ENCODE measurements at regions not wholly inside any gene's neighbourhood (a gene's known extent, or its start where the extent isn't known, plus 50 kb on each side); places are given as distances from the start of the nearest gene placed in this dataset.

DNA sequence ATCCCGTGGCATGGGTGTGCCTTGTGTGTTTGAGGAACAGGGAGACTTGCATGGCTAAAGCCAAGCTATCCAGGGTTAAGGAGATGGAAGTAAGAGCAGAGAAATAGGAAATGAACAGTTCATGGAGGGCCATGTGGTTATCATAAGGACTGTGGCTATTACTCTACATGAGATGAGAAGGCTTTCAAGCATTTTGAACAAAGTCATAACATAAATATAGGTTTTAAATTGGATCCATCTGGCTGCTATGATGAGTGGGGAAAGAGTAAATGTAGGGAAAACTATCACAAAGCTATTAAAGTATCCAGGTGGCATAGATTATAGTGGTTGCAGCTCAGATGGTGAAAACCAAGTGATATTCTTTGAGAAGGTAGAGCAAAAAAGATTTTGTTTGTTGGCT, 184.1 kb downstream of the PCDH17 start:
- TF ChIP-seq, protein P1, sequence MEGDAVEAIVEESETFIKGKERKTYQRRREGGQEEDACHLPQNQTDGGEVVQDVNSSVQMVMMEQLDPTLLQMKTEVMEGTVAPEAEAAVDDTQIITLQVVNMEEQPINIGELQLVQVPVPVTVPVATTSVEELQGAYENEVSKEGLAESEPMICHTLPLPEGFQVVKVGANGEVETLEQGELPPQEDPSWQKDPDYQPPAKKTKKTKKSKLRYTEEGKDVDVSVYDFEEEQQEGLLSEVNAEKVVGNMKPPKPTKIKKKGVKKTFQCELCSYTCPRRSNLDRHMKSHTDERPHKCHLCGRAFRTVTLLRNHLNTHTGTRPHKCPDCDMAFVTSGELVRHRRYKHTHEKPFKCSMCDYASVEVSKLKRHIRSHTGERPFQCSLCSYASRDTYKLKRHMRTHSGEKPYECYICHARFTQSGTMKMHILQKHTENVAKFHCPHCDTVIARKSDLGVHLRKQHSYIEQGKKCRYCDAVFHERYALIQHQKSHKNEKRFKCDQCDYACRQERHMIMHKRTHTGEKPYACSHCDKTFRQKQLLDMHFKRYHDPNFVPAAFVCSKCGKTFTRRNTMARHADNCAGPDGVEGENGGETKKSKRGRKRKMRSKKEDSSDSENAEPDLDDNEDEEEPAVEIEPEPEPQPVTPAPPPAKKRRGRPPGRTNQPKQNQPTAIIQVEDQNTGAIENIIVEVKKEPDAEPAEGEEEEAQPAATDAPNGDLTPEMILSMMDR (IDR thresholded peaks at IDR 0.05; ENCODE audit: insufficient read depth, low read length): no peak
- no peak for TF ChIP-seq POLR2AphosphoS5 (IDR thresholded peaks at IDR 0.05; ENCODE audit: low read depth)
- TF ChIP-seq, protein P2, sequence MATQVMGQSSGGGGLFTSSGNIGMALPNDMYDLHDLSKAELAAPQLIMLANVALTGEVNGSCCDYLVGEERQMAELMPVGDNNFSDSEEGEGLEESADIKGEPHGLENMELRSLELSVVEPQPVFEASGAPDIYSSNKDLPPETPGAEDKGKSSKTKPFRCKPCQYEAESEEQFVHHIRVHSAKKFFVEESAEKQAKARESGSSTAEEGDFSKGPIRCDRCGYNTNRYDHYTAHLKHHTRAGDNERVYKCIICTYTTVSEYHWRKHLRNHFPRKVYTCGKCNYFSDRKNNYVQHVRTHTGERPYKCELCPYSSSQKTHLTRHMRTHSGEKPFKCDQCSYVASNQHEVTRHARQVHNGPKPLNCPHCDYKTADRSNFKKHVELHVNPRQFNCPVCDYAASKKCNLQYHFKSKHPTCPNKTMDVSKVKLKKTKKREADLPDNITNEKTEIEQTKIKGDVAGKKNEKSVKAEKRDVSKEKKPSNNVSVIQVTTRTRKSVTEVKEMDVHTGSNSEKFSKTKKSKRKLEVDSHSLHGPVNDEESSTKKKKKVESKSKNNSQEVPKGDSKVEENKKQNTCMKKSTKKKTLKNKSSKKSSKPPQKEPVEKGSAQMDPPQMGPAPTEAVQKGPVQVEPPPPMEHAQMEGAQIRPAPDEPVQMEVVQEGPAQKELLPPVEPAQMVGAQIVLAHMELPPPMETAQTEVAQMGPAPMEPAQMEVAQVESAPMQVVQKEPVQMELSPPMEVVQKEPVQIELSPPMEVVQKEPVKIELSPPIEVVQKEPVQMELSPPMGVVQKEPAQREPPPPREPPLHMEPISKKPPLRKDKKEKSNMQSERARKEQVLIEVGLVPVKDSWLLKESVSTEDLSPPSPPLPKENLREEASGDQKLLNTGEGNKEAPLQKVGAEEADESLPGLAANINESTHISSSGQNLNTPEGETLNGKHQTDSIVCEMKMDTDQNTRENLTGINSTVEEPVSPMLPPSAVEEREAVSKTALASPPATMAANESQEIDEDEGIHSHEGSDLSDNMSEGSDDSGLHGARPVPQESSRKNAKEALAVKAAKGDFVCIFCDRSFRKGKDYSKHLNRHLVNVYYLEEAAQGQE (IDR thresholded peaks at IDR 0.05; ENCODE audit: insufficient replicate concordance, low read depth): no peak
- no peak for TF ChIP-seq GABPA (IDR thresholded peaks at IDR 0.05; ENCODE audit: low read depth)

All from HL-60 (cell line).